ENCODE measurements at regions not wholly inside any gene's neighbourhood (a gene's known extent, or its start where the extent isn't known, plus 50 kb on each side); places are given as distances from the start of the nearest gene placed in this dataset.

DNA sequence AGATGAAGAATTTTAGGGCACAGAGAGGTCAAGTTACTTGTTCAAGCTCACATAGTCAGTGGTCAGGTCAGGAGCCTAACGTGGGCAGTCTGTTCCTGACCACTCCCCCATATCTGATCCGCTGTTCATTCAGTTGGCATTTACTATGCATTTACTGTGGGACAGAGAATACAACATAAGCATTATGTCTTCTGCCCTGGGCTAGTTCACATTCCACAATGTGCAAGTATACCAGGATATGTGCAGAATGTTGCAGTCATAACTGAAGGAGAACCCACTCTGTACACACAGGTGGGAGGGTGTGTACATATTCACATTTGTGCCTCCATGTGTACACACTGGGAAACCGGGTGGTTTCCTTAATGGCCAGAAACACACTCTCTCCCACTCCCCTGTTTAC lies 309.6 kb downstream of the PRDM2 start:
- no peak for DNase-seq (ENCODE audit: extremely low read depth, insufficient read length)
- TF ChIP-seq, protein P1, sequence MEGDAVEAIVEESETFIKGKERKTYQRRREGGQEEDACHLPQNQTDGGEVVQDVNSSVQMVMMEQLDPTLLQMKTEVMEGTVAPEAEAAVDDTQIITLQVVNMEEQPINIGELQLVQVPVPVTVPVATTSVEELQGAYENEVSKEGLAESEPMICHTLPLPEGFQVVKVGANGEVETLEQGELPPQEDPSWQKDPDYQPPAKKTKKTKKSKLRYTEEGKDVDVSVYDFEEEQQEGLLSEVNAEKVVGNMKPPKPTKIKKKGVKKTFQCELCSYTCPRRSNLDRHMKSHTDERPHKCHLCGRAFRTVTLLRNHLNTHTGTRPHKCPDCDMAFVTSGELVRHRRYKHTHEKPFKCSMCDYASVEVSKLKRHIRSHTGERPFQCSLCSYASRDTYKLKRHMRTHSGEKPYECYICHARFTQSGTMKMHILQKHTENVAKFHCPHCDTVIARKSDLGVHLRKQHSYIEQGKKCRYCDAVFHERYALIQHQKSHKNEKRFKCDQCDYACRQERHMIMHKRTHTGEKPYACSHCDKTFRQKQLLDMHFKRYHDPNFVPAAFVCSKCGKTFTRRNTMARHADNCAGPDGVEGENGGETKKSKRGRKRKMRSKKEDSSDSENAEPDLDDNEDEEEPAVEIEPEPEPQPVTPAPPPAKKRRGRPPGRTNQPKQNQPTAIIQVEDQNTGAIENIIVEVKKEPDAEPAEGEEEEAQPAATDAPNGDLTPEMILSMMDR (IDR thresholded peaks at IDR 0.05; ENCODE audit: insufficient read depth, low read length, poor library complexity, severe bottlenecking): no peak
- no peaks in the 10 kb centered on the region; the same call in 1 of the 2 replicates for H3K27me3 ChIP-seq (replicated peaks; ENCODE audit: control insufficient read depth, insufficient read depth, low read length)

DNA sequence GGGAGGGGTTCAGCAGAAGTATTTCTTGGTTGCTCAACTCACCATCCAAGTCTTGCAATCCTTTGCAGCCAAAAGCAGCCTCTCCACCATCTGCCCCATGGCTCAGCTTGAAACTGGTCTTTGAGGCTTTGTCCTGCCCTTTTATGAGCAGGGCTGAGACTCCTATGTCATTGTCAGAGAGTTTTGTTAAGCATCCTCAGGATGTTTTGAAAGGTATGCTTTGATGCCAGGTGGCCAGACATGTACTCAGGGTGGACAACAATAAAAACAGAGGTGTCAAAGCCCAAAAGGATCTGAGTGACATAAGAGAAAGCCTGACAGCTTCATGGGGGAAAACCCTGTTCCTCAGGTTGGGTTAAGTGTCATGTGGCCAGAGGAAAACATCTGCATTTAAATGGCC lies 310.5 kb downstream of the PRDM2 start:
- no peak for DNase-seq (ENCODE audit: extremely low read depth, insufficient read length)
- Histone ChIP-seq H3K4me3 (replicated peaks; ENCODE audit: low read depth, low read length) (no peak overlapping the region), H3K36me3 (ENCODE audit: control insufficient read depth, insufficient read depth, low read length) (no peaks in the 10 kb centered on the region), H3K27me3 (replicated peaks; ENCODE audit: control insufficient read depth, insufficient read depth, low read length) (no peaks in the 10 kb centered on the region; the same call in 1 of the 2 replicates)
- TF ChIP-seq, protein P1 (IDR thresholded peaks at IDR 0.05; ENCODE audit: insufficient read depth, low read length, poor library complexity, severe bottlenecking): no peak

More for the DNA sequence above, 309.6 kb downstream of the PRDM2 start:
- H3K4me3 ChIP-seq (replicated peaks; ENCODE audit: low read depth, low read length): no peak overlapping the region
- no peaks in the 10 kb centered on the region for H3K36me3 ChIP-seq (ENCODE audit: control insufficient read depth, insufficient read depth, low read length)

DNA sequence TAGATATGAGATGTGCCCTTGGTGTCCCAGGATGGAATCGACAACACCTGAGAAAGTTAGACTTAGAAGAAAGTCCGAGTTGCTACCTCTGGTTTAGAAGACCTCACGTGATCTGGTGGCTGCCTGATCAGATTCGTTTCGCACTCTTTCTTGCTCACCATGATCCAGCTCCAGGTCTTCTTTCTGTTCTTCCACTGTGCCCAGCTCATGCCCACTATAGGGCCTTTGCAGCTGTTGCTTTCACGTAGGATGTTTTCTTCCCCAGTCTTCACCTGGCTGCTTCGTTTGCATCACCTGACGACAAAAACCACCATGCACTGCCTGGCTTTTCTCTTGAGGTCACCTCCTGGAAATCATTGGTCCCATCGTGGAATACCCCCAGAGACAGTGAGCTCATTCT lies 311.1 kb downstream of the PRDM2 start:
- no peak for DNase-seq (ENCODE audit: extremely low read depth, insufficient read length)
- H3K27me3 ChIP-seq (replicated peaks; ENCODE audit: control insufficient read depth, insufficient read depth, low read length): no peaks in the 10 kb centered on the region; the same call in 1 of the 2 replicates
- TF ChIP-seq, protein P1 (IDR thresholded peaks at IDR 0.05; ENCODE audit: insufficient read depth, low read length, poor library complexity, severe bottlenecking): no peak
- no peaks in the 10 kb centered on the region for H3K36me3 ChIP-seq (ENCODE audit: control insufficient read depth, insufficient read depth, low read length)
- H3K4me3 ChIP-seq (replicated peaks; ENCODE audit: low read depth, low read length): no peak overlapping the region

DNA sequence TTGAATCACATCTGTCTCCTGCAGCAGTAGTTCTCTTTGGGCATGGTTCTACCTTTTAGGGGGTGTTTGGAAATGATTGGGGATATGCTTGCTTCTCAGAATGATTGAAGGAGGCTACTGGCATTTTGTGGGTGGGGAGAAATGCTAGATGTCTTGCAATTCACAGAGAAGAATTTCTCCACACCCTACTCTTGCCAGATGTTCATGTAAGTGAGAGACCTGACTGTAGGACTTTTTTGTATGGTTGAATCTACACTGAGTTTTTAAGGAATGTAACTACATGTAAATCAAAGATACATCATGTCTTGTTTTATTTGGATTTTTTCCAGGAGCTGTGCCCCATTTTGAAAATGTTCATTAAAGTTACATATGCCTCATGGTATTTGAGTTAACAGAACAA lies 311.9 kb downstream of the PRDM2 start:
- DNase-seq (ENCODE audit: extremely low read depth, insufficient read length): no peak
- TF ChIP-seq, protein P1 (IDR thresholded peaks at IDR 0.05; ENCODE audit: insufficient read depth, low read length, poor library complexity, severe bottlenecking): no peak
- Histone ChIP-seq H3K4me3 (replicated peaks; ENCODE audit: low read depth, low read length) (no peak overlapping the region), H3K27me3 (replicated peaks; ENCODE audit: control insufficient read depth, insufficient read depth, low read length) (no peaks in the 10 kb centered on the region; the same call in 1 of the 2 replicates), H3K36me3 (ENCODE audit: control insufficient read depth, insufficient read depth, low read length) (no peaks in the 10 kb centered on the region)

DNA sequence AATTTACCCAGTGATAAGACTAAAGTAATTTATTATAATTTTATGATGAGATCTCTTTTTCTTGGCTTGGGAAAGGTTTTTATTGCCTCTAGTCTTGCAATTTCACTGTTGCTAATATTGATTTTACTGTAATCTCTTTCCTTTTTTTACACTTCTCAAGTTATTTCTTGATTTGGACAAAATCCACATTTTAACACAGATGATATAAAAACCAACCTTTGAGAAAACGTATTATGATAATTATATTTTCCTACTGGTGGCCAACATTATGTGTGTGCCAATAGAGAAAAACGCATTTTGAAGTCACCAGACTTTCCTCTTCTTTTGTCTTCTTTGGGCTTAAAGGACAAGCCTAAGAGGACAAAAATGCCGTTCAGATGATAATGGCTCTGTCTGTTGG lies 314.9 kb downstream of the PRDM2 start:
- TF ChIP-seq, protein P1 (IDR thresholded peaks at IDR 0.05; ENCODE audit: insufficient read depth, low read length, poor library complexity, severe bottlenecking): no peak
- H3K27me3 ChIP-seq (replicated peaks; ENCODE audit: control insufficient read depth, insufficient read depth, low read length): no peaks in the 10 kb centered on the region; the same call in none of the 2 replicates

DNA sequence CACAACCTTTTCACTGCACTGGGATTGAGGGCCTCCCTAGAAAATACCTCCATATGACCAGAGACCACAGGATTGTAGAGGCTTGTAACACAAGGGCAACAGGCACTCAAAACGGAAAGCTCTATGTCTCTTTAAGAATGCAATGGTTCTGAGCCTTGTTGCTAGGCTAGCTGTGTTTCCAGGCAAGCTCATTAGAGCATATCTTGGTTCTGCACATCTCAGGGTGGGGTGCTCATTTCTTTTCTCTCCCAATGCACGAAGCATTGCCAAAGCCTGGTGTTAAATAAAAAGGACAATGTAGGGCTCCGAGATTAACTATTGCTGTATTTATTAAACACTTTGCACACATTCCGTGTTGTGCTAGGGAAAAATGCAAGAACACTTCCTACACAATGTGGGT lies 315.9 kb downstream of the PRDM2 start:
- no peak for DNase-seq (ENCODE audit: extremely low read depth, insufficient read length)
- TF ChIP-seq, protein P1 (IDR thresholded peaks at IDR 0.05; ENCODE audit: insufficient read depth, low read length, poor library complexity, severe bottlenecking): no peak

More for the DNA sequence above, 314.9 kb downstream of the PRDM2 start:
- Histone ChIP-seq H3K4me3 (replicated peaks; ENCODE audit: low read depth, low read length) (no peak overlapping the region), H3K36me3 (ENCODE audit: control insufficient read depth, insufficient read depth, low read length) (no peaks in the 10 kb centered on the region)
- DNase-seq (ENCODE audit: extremely low read depth, insufficient read length): no peak

More for the DNA sequence above, 315.9 kb downstream of the PRDM2 start:
- H3K4me3 ChIP-seq (replicated peaks; ENCODE audit: low read depth, low read length): no peak overlapping the region
- H3K36me3 ChIP-seq (ENCODE audit: control insufficient read depth, insufficient read depth, low read length): no peaks in the 10 kb centered on the region
- H3K27me3 ChIP-seq (replicated peaks; ENCODE audit: control insufficient read depth, insufficient read depth, low read length): no peaks in the 10 kb centered on the region; the same call in none of the 2 replicates
